BLaER1 treated with 17β-estradiol and CSF1 and Interleukin-3, amounts not matched to agents 10 nM and 100 nM (cell line): ENCODE measurements at regions not wholly inside any gene's neighbourhood (a gene's known extent, or its start where the extent isn't known, plus 50 kb on each side); places are given as distances from the start of the nearest gene placed in this dataset.

Experiments used
- H3K27ac ChIP-seq, 11 experiments: shearing (Covaris generic); formaldehyde crosslinking; 2 replicates each; pipeline ENCODE4 v1.8.1; 2022
- H3K27me3 ChIP-seq, 11 experiments: shearing (Covaris generic); formaldehyde crosslinking; 2 replicates each; pipeline ENCODE4 v1.8.1; 2022
- H3K36me3 ChIP-seq, 11 experiments: shearing (Covaris generic); formaldehyde crosslinking; 2 replicates each; pipeline ENCODE4 v1.8.1; 2022
- H3K4me1 ChIP-seq, 10 experiments: shearing (Covaris generic); formaldehyde crosslinking; 2 replicates each; pipeline ENCODE4 v1.8.1; 2022
- H3K4me2 ChIP-seq, 11 experiments: shearing (Covaris generic); formaldehyde crosslinking; 2 replicates each; pipeline ENCODE4 v1.8.1; 2022
- H3K4me3 ChIP-seq, 10 experiments: shearing (Covaris generic); formaldehyde crosslinking; 2 replicates each; pipeline ENCODE4 v1.8.1; 2022
- H3K9ac ChIP-seq, 11 experiments: shearing (Covaris generic); formaldehyde crosslinking; 2 replicates each; pipeline ENCODE4 v1.8.1; 2022
- H3K9me3 ChIP-seq, 11 experiments: shearing (Covaris generic); formaldehyde crosslinking; replicated peaks in 1 of 11; 2 replicates each; pipeline ENCODE4 v1.8.1; 2022
- H4K20me1 ChIP-seq, 11 experiments: shearing (Covaris generic); formaldehyde crosslinking; 2 replicates each; pipeline ENCODE4 v1.8.1; 2022
- Cebpa-rat ChIP-seq, 11 experiments: shearing (Covaris generic); IDR thresholded peaks; 2 replicates each; pipeline ENCODE4 v1.8.1; 2022

- no peak for TF ChIP-seq Cebpa-rat (IDR thresholded peaks at IDR 0.05)
- Histone ChIP-seq H3K4me2 (peak overlapping the region; percentile 31 to 74 (median 60); a peak in 20 of 22 replicates), H4K20me1 (no peaks in the 10 kb centered on the region), H3K4me1 (peaks cover 28 to 45% (median 41%) of the 10 kb centered on the region in 10 experiments), H3K27me3 (no peaks in the 10 kb centered on the region), H3K36me3 (peaks cover 20 to 54% (median 27%) of the 10 kb centered on the region in 11 experiments), H3K9me3 (peaks cover 25 to 38% (median 32%) of the 10 kb centered on the region in 11 experiments), H3K9ac (peak overlapping the region in 1 of 11 experiments; percentile 44; a peak in 1 of 22 replicates), H3K27ac (peak overlapping the region in 9 of 11 experiments; percentile 40 to 65 (median 61); a peak in 16 of 22 replicates), H3K4me3 (no peak overlapping the region)
These were observed 105.6 kb upstream of the PUDP start for GRCh38 chrX:7253565-7253964.

GRCh38 chrX:7252013-7252610 lies 104.2 kb upstream of the PUDP start:
- Histone ChIP-seq H3K4me3 (no peak overlapping the region), H3K27ac (peak overlapping the region in 5 of 11 experiments; percentile 2 to 47 (median 25); a peak in 6 of 22 replicates), H3K4me2 (peak overlapping the region in 9 of 11 experiments; percentile 1 to 74 (median 70); a peak in 17 of 22 replicates), H3K27me3 (no peaks in the 10 kb centered on the region), H3K36me3 (peaks cover 15 to 45% (median 18%) of the 10 kb centered on the region in 11 experiments), H3K9me3 (peaks cover 22 to 32% (median 27%) of the 10 kb centered on the region in 11 experiments), H3K9ac (no peak overlapping the region), H3K4me1 (peaks cover 28 to 53% (median 44%) of the 10 kb centered on the region in 10 experiments), H4K20me1 (no peaks in the 10 kb centered on the region)
- TF ChIP-seq Cebpa-rat (IDR thresholded peaks at IDR 0.05) = no peak

GRCh38 chrX:7247346-7247745 lies 99.4 kb upstream of the PUDP start:
- no peak overlapping the region for H3K4me3 ChIP-seq
- no peak overlapping the region; a peak in 1 of 22 replicates for H3K4me2 ChIP-seq
- no peak for TF ChIP-seq Cebpa-rat (IDR thresholded peaks at IDR 0.05)
- H3K9me3 ChIP-seq = peaks cover 12 to 26% (median 14%) of the 10 kb centered on the region in 11 experiments; a peak in 21 of 22 replicates
- peaks cover 0 to 13% (median 0%) of the 10 kb centered on the region in 11 experiments; a peak in 1 of 22 replicates for H3K36me3 ChIP-seq
- peaks cover 29 to 68% (median 52%) of the 10 kb centered on the region in 10 experiments for H3K4me1 ChIP-seq
- H4K20me1 ChIP-seq = no peaks in the 10 kb centered on the region
- 0 out of 22 replicates have a peak overlapping the region, but pooled peaks of 1 of the 11 experiments have one; percentile 24 for H3K27ac ChIP-seq
- no peaks in the 10 kb centered on the region for H3K27me3 ChIP-seq
- H3K9ac ChIP-seq = no peak overlapping the region

DNA sequence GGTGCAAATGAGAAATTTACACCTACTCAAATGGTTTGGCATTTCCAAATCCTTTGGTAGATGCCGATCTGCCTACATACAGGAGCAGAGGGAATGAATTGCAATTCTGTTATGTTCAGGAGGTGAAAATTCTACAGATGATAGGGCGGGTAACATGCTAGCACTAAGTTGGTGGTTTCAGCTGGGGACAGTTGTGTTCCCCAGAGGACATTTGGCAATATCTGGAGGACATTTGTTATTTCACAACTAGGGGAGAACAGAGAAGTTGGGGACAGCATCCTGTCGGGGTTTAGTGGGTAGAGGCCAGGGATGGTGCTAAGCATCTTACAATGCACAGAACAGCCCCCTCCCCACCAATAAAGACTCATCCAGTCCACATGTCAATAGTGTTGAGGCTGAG lies 96.5 kb upstream of the PUDP start:
- Histone ChIP-seq H3K9ac (peak overlapping the region in 3 of 11 experiments; percentile 24 to 33 (median 30); a peak in 4 of 22 replicates), H3K27ac (peak overlapping the region in 9 of 11 experiments; percentile 7 to 75 (median 61); a peak in 14 of 22 replicates), H3K9me3 (peaks cover 7 to 20% (median 12%) of the 10 kb centered on the region in 11 experiments; a peak in 21 of 22 replicates), H3K36me3 (peaks cover 0 to 7% (median 0%) of the 10 kb centered on the region in 11 experiments; a peak in 1 of 22 replicates), H4K20me1 (no peaks in the 10 kb centered on the region), H3K4me3 (no peak overlapping the region), H3K4me1 (peaks cover 27 to 57% (median 42%) of the 10 kb centered on the region in 10 experiments), H3K4me2 (peak overlapping the region; percentile 29 to 75 (median 63); a peak in 21 of 22 replicates), H3K27me3 (no peaks in the 10 kb centered on the region)
- TF ChIP-seq Cebpa-rat (IDR thresholded peaks at IDR 0.05) = peak in 4 of 11 experiments; percentile 13 to 40 (median 24); a peak in 3 of 22 replicates

- Histone ChIP-seq H3K4me1 (peaks cover 27 to 52% (median 42%) of the 10 kb centered on the region in 10 experiments), H3K4me2 (peak overlapping the region in 10 of 11 experiments; percentile 17 to 75 (median 43); a peak in 13 of 22 replicates), H3K27ac (peak overlapping the region in 4 of 11 experiments; percentile 65 to 75 (median 66); a peak in 5 of 22 replicates)
These were observed 94.7 kb upstream of the PUDP start for GRCh38 chrX:7242613-7243012.

DNA sequence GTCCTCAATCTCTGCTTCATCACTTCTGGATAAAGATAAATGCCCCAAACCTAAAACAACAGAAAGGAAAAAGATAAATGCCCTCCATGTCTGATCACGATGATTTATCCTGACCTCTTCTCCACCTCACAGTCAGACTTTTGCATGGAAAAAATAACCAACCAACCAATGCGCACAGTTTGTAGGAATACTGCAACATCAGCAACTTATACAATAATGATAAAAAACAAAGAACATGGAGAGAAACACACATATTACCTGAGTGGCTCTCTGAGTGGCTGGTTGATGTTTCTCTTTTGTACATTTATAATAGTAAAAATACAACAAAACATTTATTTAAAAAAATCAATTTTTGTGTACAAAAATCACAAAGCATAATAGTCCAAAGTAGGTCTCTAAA lies 93.0 kb upstream of the PUDP start:
- Histone ChIP-seq H4K20me1 (no peaks in the 10 kb centered on the region), H3K4me3 (no peak overlapping the region), H3K9me3 (peaks cover 0 to 8% (median 0%) of the 10 kb centered on the region in 11 experiments; a peak in 2 of 22 replicates), H3K4me2 (no peak overlapping the region), H3K4me1 (peaks cover 25 to 44% (median 38%) of the 10 kb centered on the region in 10 experiments), H3K27me3 (no peaks in the 10 kb centered on the region), H3K27ac (no peak overlapping the region), H3K9ac (no peak overlapping the region), H3K36me3 (no peaks in the 10 kb centered on the region)
- no peak for TF ChIP-seq Cebpa-rat (IDR thresholded peaks at IDR 0.05)

More at GRCh38 chrX:7242613-7243012, 94.7 kb upstream of the PUDP start:
- Histone ChIP-seq H3K9me3 (peaks cover 0 to 15% (median 5%) of the 10 kb centered on the region in 11 experiments; a peak in 9 of 22 replicates), H3K9ac (no peak overlapping the region), H4K20me1 (no peaks in the 10 kb centered on the region), H3K36me3 (no peaks in the 10 kb centered on the region), H3K27me3 (no peaks in the 10 kb centered on the region), H3K4me3 (no peak overlapping the region)
- no peak for TF ChIP-seq Cebpa-rat (IDR thresholded peaks at IDR 0.05)

- no peak overlapping the region for H3K27ac ChIP-seq
- H3K9me3 ChIP-seq = peaks cover 0 to 12% (median 7%) of the 10 kb centered on the region in 11 experiments; a peak in 13 of 22 replicates
- no peak for TF ChIP-seq Cebpa-rat (IDR thresholded peaks at IDR 0.05)
- H3K4me2 ChIP-seq = no peak overlapping the region
- no peaks in the 10 kb centered on the region for H3K27me3 ChIP-seq
- H4K20me1 ChIP-seq = peaks cover 0 to 3% (median 0%) of the 10 kb centered on the region in 11 experiments; a peak in 1 of 22 replicates
- peaks cover 0 to 41% (median 34%) of the 10 kb centered on the region in 10 experiments; a peak in 16 of 20 replicates for H3K4me1 ChIP-seq
- H3K36me3 ChIP-seq = peaks cover 0 to 5% (median 0%) of the 10 kb centered on the region in 11 experiments; a peak in 1 of 22 replicates
- H3K9ac ChIP-seq = no peak overlapping the region
- H3K4me3 ChIP-seq = no peak overlapping the region
These were observed 87.1 kb upstream of the PUDP start for GRCh38 chrX:7235071-7235470.

- Histone ChIP-seq H3K9me3 (peaks cover 0 to 17% (median 12%) of the 10 kb centered on the region in 11 experiments; a peak in 14 of 22 replicates), H3K4me3 (no peak overlapping the region), H3K36me3 (peaks cover 0 to 8% (median 0%) of the 10 kb centered on the region in 11 experiments; a peak in 2 of 22 replicates), H3K4me2 (peak overlapping the region in 7 of 11 experiments; percentile 5 to 88 (median 72); a peak in 11 of 22 replicates), H3K4me1 (peaks cover 0 to 52% (median 34%) of the 10 kb centered on the region in 10 experiments; a peak in 16 of 20 replicates), H3K27ac (no peak overlapping the region), H3K27me3 (no peaks in the 10 kb centered on the region), H4K20me1 (peaks cover 0 to 3% (median 0%) of the 10 kb centered on the region in 11 experiments; a peak in 2 of 22 replicates), H3K9ac (no peak overlapping the region)
- TF ChIP-seq Cebpa-rat (IDR thresholded peaks at IDR 0.05) = no peak
These were observed 85.8 kb upstream of the PUDP start for GRCh38 chrX:7233580-7234406.
